ENCODE measurements at regions not wholly inside any gene's neighbourhood (a gene's known extent, or its start where the extent isn't known, plus 50 kb on each side); places are given as distances from the start of the nearest gene placed in this dataset.
"Not testable (repeated sequence)": the region's sequence is repeated elsewhere in the genome, so short reads cannot be mapped to it uniquely, and the experiment has no call there.

GRCh38 chr18:78879072-78879883 lies 100.3 kb upstream of the SALL3 start:
- H3K9me3 ChIP-seq (ENCODE audit: low read length); POLR2A ChIA-PET; H3K9ac ChIP-seq (ENCODE audit: insufficient read depth, low read depth, low read length); H3K27ac ChIP-seq (ENCODE audit: extremely low read length, insufficient read depth, low read length); DNase-seq (ENCODE audit: low spot score); CTCF ChIA-PET (ENCODE audit: low intra/inter-chr PET ratio, low total read pairs); BruUV-seq (replicated peaks); H3K79me2 ChIP-seq (ENCODE audit: insufficient read depth, low read length); H3K4me1 ChIP-seq (ENCODE audit: insufficient read depth, low read length); intact Hi-C loops (cut with micrococcal nuclease; ENCODE audit: unreplicated experiment); H3K4me3 ChIP-seq (replicated peaks in 1 of 3; ENCODE audit: insufficient read depth in 1 of 3, low read depth in 2 of 3, low read length in 3 of 3); H3K4me2 ChIP-seq (ENCODE audit: low read depth, low read length); H3K36me3 ChIP-seq (replicated peaks in 1 of 2; ENCODE audit: control insufficient read depth in 1 of 2, insufficient read depth in 2 of 2, low read length in 2 of 2); FAIRE-seq; H4K20me1 ChIP-seq (ENCODE audit: insufficient read depth, low read length); in situ Hi-C loops (cut with HindIII; ENCODE audit: extremely low pct_ligation_motif_present, low pct_unique_long_range_greater_than_20kb); H2AFZ ChIP-seq (ENCODE audit: low read length): not testable (repeated sequence)
- TF ChIP-seq CTCF (CRISPR knock-in tag; IDR thresholded peaks at IDR 0.05) = peak; percentile 58
- peak; percentile 37 for TF ChIP-seq STAG1 (CRISPR knock-in tag; IDR thresholded peaks at IDR 0.05)
- H3K27me3 ChIP-seq (ENCODE audit: control insufficient read depth in 1 of 2, insufficient read depth in 2 of 2, low read length in 2 of 2) = peaks cover 0 to 19% of the 10 kb centered on the region in 2 experiments; a peak in 2 of 5 replicates
- ATAC-seq = peak; percentile 90
- WGBS (ENCODE audit: low lambda C conversion rate) = 56% methylated on average over 24 of the region's 56 CpGs

- H3K4me3 ChIP-seq (replicated peaks in 1 of 3; ENCODE audit: insufficient read depth in 1 of 3, low read depth in 2 of 3, low read length in 3 of 3) = no peak overlapping the region
- no peaks in the 10 kb centered on the region for H4K20me1 ChIP-seq (ENCODE audit: insufficient read depth, low read length)
- ATAC-seq (no peak), DNase-seq (ENCODE audit: low spot score) (no peak), FAIRE-seq (no peak)
- H3K4me1 ChIP-seq (ENCODE audit: insufficient read depth, low read length) = no peaks in the 10 kb centered on the region
- H3K36me3 ChIP-seq (replicated peaks in 1 of 2; ENCODE audit: control insufficient read depth in 1 of 2, insufficient read depth in 2 of 2, low read length in 2 of 2) = no peaks in the 10 kb centered on the region
- H3K4me2 ChIP-seq (ENCODE audit: low read depth, low read length) = no peak overlapping the region
- POLR2A ChIA-PET = no interaction called here
- no peak overlapping the region for H3K9ac ChIP-seq (ENCODE audit: insufficient read depth, low read depth, low read length)
- no peak overlapping the region for H3K27ac ChIP-seq (ENCODE audit: extremely low read length, insufficient read depth, low read length)
- no peak overlapping the region for H2AFZ ChIP-seq (ENCODE audit: low read length)
- intact Hi-C loops (cut with micrococcal nuclease; ENCODE audit: unreplicated experiment) = no loop called here
- 2% methylated on average over 6 of the region's 7 CpGs for WGBS (ENCODE audit: low lambda C conversion rate)
- no TSS peak for BruUV-seq (replicated peaks)
- H3K79me2 ChIP-seq (ENCODE audit: insufficient read depth, low read length) = no peaks in the 10 kb centered on the region
- H3K9me3 ChIP-seq (ENCODE audit: low read length) = peaks cover 9% of the 10 kb centered on the region
- peaks cover 0 to 3% of the 10 kb centered on the region in 2 experiments; a peak in 2 of 5 replicates for H3K27me3 ChIP-seq (ENCODE audit: control insufficient read depth in 1 of 2, insufficient read depth in 2 of 2, low read length in 2 of 2)
- CTCF ChIA-PET (ENCODE audit: low intra/inter-chr PET ratio, low total read pairs) = no interaction called here
- in situ Hi-C loops (cut with HindIII; ENCODE audit: extremely low pct_ligation_motif_present, low pct_unique_long_range_greater_than_20kb) = no loop called here
- TF ChIP-seq ARID5B (CRISPR knock-in tag; IDR thresholded peaks at IDR 0.05) (no peak), MTA1 (CRISPR knock-in tag; IDR thresholded peaks at IDR 0.05; ENCODE audit: borderline replicate concordance) (no peak), ZNF251 (CRISPR knock-in tag; IDR thresholded peaks at IDR 0.05) (no peak), MIXL1 (CRISPR knock-in tag; IDR thresholded peaks at IDR 0.05) (no peak), ZFP91 (CRISPR knock-in tag; IDR thresholded peaks at IDR 0.05; ENCODE audit: borderline replicate concordance) (no peak), JDP2 (CRISPR knock-in tag; IDR thresholded peaks at IDR 0.05; ENCODE audit: borderline replicate concordance) (no peak), ZFAT (CRISPR knock-in tag; conservative IDR thresholded peaks at IDR 0.05) (no peak)
Measured at GRCh38 chr18:78882585-78882984, 97.0 kb upstream of the SALL3 start.

Measured in HepG2 (cell line).